K562 (cell line): ENCODE measurements at regions not wholly inside any gene's neighbourhood (a gene's known extent, or its start where the extent isn't known, plus 50 kb on each side); places are given as distances from the start of the nearest gene placed in this dataset.

ENCODE experiments used
- ATAC-seq: fragments of 200-7000 bp; cut with Tn5 transposase; 3 replicates; pipeline ENCODE4 v1.9.1; 2020; ENCODE audit warnings: moderate library complexity
- BruUV-seq: library from RNA; stranded (reverse); fragments of 400-500 nt; replicated peaks from 2 replicates; lab custom pipeline; 2021; lab: Mats Ljungman, UMichigan
- CTCF ChIA-PET: fragments of 300-600 bp; formaldehyde crosslinking; extraction: SDS; loops from one replicate; lab custom pipeline; 2021; ENCODE audit warnings: low intra/inter-chr PET ratio; lab: Yijun Ruan, JAX
- POLR2A ChIA-PET: fragments of 300-600, 350-650 bp; sonication (Branson Sonifier 250); formaldehyde crosslinking; extraction: SDS; loops from one replicate; lab custom pipeline; 2021; ENCODE audit warnings: antibody characterized with exemption, inconsistent platforms; lab: Yijun Ruan, JAX
- DNase-seq, 4 experiments: peaks; one replicate each; pipeline versions ENCODE4 v3.0.0 to v3.0.0-alpha.2; 2011 to 2018; ENCODE audit warnings: low spot score in 3 of 4, mixed read lengths in 3 of 4; ENCODE audit errors: extremely low read depth in 1 of 4
- FAIRE-seq: peaks from 2 replicates; lab custom pipeline; 2011; peaks lifted over from hg19 to GRCh38; lab: Jason Lieb, UNC
- H2AFZ ChIP-seq: 2 replicates; pipeline ENCODE4 v1.6.0; 2011; ENCODE audit warnings: low read depth, low read length, control low read depth, inconsistent platforms
- H3K27ac ChIP-seq: fragments of 200-600 bp; 3 replicates; pipeline ENCODE4 v1.8.0; 2011; ENCODE audit warnings: low read depth, mild to moderate bottlenecking, control low read depth, inconsistent platforms, low read length, moderate library complexity, mixed read lengths; ENCODE audit errors: extremely low read depth
- H3K27me3 ChIP-seq, 2 experiments: fragments of 300-600 bp in 1 of 2; 2 replicates in 1 of 2; 3 replicates in 1 of 2; pipeline versions ENCODE4 v1.6.0 to v1.8.0; 2011; ENCODE audit warnings: inconsistent platforms in 2 of 2, low read length in 2 of 2, mild to moderate bottlenecking in 1 of 2, mixed read lengths in 1 of 2, moderate library complexity in 1 of 2; ENCODE audit not compliant: control insufficient read depth in 2 of 2, insufficient read depth in 2 of 2
- H3K36me3 ChIP-seq: fragments of 300-600 bp; 3 replicates; pipeline ENCODE4 v1.8.0; 2011; ENCODE audit warnings: mild to moderate bottlenecking, low read length, inconsistent platforms; ENCODE audit not compliant: control insufficient read depth, insufficient read depth
- H3K4me1 ChIP-seq, 2 experiments: fragments of 200-600 bp in 1 of 2; replicated peaks in 1 of 2; 2 replicates in 1 of 2; 3 replicates in 1 of 2; pipeline versions ENCODE4 v1.5.1 to v1.8.0; 2011; ENCODE audit warnings: inconsistent platforms in 2 of 2, low read length in 2 of 2, mild to moderate bottlenecking in 1 of 2, mixed read lengths in 1 of 2, moderate library complexity in 1 of 2; ENCODE audit not compliant: control insufficient read depth in 2 of 2, insufficient read depth in 2 of 2
- H3K4me2 ChIP-seq: 2 replicates; pipeline ENCODE4 v1.6.1; 2011; ENCODE audit warnings: low read length, control low read depth, inconsistent platforms, mixed read lengths; ENCODE audit not compliant: insufficient read depth
- H3K4me3 ChIP-seq: fragments of 200-600 bp; sonication (generic), shearing (Covaris generic); 2 replicates; pipeline ENCODE4 v1.5.1; 2016; ENCODE audit warnings: control low read depth, inconsistent platforms
- H3K79me2 ChIP-seq: fragments of 200-600 bp; 3 replicates; pipeline ENCODE4 v1.8.0; 2011; ENCODE audit warnings: low read length, inconsistent platforms; ENCODE audit not compliant: control insufficient read depth, insufficient read depth
- H3K9ac ChIP-seq, 2 experiments: 2 replicates each; pipeline versions ENCODE4 v1.6.0 to v1.6.1; 2011; ENCODE audit warnings: low read depth in 2 of 2, low read length in 2 of 2, control low read depth in 1 of 2, inconsistent platforms in 1 of 2, mild to moderate bottlenecking in 1 of 2, mixed read lengths in 1 of 2; ENCODE audit not compliant: insufficient read depth in 1 of 2
- H3K9me1 ChIP-seq: one replicate; pipeline ENCODE4 v1.6.0; 2011; ENCODE audit warnings: inconsistent platforms, mild to moderate bottlenecking, low read length, moderate library complexity; ENCODE audit not compliant: control insufficient read depth, insufficient read depth
- H3K9me3 ChIP-seq: replicated peaks from 2 replicates; pipeline ENCODE4 v1.5.1; 2011; ENCODE audit warnings: low read depth, low read length, inconsistent platforms; ENCODE audit not compliant: control insufficient read depth, insufficient read depth
- H4K20me1 ChIP-seq: replicated peaks from 2 replicates; pipeline ENCODE4 v1.6.1; 2011; ENCODE audit warnings: low read length, inconsistent platforms, mixed read lengths; ENCODE audit not compliant: control insufficient read depth, insufficient read depth
- E2F8 ChIP-seq: fragments of 450-650 bp; IDR thresholded peaks from 2 replicates; pipeline ENCODE4 v1.7.1; 2018; ENCODE audit warnings: mild to moderate bottlenecking, low read depth; ENCODE audit not compliant: partially characterized antibody
- HNRNPK ChIP-seq: fragments of 200-400 bp; formaldehyde crosslinking; IDR thresholded peaks from one replicate; pipeline ENCODE4 v1.6.1; 2018; ENCODE audit warnings: mild to moderate bottlenecking, low read depth, low read length; ENCODE audit not compliant: poor library complexity, severe bottlenecking
- MEIS2 ChIP-seq: fragments of 450-650 bp; IDR thresholded peaks from 2 replicates; pipeline ENCODE4 v1.6.1; 2014; ENCODE audit warnings: mild to moderate bottlenecking; ENCODE audit not compliant: partially characterized antibody
- RUNX1 ChIP-seq: sonication (generic); IDR thresholded peaks from 2 replicates; pipeline ENCODE4 v1.6.1; 2016; ENCODE audit warnings: antibody characterized with exemption, low read depth
- SIRT6 ChIP-seq: IDR thresholded peaks from one replicate; pipeline ENCODE4 v1.6.1; 2012; ENCODE audit warnings: low read depth, mild to moderate bottlenecking, control low read depth, inconsistent platforms, low read length, moderate library complexity
- ZBED1 ChIP-seq: IDR thresholded peaks from 2 replicates; pipeline ENCODE4 v1.6.1; 2014
- ZBTB40 ChIP-seq, 2 experiments: fragments of 450-650 bp in 1 of 2; sonication (generic) in 1 of 2; formaldehyde crosslinking in 1 of 2; IDR thresholded peaks; 2 replicates each; pipeline versions ENCODE4 v1.7.1 to v1.9.0; 2016 to 2022; ENCODE audit warnings: inconsistent platforms in 1 of 2, mild to moderate bottlenecking in 1 of 2, missing genetic modification reagents in 1 of 2
- ZNF253 ChIP-seq: fragments of 250-450 bp; sonication (Bioruptor Pico); conservative IDR thresholded peaks from 2 replicates; pipeline ENCODE4 v1.6.1; 2021; ENCODE audit warnings: mild to moderate bottlenecking
- ZNF830 ChIP-seq: fragments of 250-450 bp; sonication (Bioruptor Pico); IDR thresholded peaks from 2 replicates; pipeline ENCODE4 v1.5.0; 2021; ENCODE audit warnings: mild to moderate bottlenecking
- WGBS: fragments of 100-300 bp; shearing (Covaris generic); methylation state at CpG from one replicate; pipeline ENCODE4 v1.1.6; 2016; ENCODE audit warnings: low coverage, mixed read lengths; ENCODE audit not compliant: insufficient coverage; ENCODE audit errors: missing lambda C conversion rate; 5-methylcytosine and 5-hydroxymethylcytosine counted together
- in situ Hi-C: fragments of 300-500 bp; cut with MboI; formaldehyde crosslinking; loops from 4 replicates; pipeline ENCODE4 v1.15.0; 2018; ENCODE audit warnings: inconsistent platforms, mixed read lengths
- intact Hi-C: fragments of 100-400 bp; cut with micrococcal nuclease; formaldehyde crosslinking; loops from 2 replicates; pipeline ENCODE4 v1.14.2; 2022

DNA sequence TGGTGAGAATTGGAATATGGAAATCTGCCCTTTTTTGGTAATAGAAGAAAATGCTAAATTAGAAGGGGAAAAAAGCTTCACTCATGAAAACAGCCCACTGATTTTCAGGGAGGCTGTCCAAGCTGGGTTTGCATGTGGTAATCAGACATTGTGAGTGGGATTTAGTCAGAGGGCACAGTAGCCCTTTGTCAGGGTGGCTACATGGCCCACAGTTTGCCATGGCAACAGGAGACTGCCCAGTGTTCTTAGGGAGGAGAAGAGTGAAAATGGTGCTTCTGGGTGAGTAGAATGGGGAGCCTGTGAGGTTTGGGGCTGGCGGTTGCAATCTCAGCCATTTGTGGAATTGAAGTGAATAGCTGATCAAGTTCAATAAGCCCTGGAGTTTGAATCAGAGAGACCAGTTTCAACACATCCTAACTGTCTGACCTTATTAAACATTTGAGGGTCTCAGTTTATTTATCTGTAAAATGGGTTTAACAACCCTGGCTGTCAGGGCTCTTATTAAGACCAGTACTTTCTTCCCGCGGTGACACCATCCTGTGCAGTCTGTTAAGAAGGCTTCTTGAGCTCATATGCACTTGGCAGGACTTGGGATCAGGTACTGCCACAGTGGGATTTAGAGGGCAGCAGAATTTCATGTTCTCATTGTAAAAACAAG is 107.6 kb upstream of the TNC start (continued):
- TF ChIP-seq E2F8 (no peak), HNRNPK (no peak), ZBED1 (no peak), SIRT6 (no peak), MEIS2 (no peak)

DNA sequence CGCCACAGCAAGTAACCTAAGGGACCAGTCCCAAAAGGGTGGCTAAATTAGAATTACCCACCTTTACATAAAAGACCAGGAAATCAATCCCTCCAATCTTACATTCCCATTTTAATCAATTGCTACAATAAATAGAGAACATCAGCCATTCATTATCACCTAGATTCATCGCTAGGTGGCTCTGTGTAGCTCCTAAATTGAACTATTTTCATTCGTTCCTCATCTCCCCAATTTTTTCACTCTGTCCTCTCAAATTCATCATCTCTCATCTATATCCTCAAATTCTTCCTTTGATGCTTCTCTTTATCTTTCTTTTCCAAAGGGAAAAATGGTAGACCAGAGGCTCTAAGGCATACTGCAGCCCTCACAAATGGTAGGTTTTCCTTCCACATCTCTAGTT is 108.2 kb upstream of the TNC start:
- Histone ChIP-seq H3K9me1 (no peaks in the 10 kb centered on the region), H3K4me2 (no peak overlapping the region), H3K4me3 (no peak overlapping the region), H3K9me3 (no peaks in the 10 kb centered on the region), H3K27ac (no peak overlapping the region), H3K4me1 (no peaks in the 10 kb centered on the region), H2AFZ (no peak overlapping the region), H3K36me3 (no peaks in the 10 kb centered on the region), H4K20me1 (no peaks in the 10 kb centered on the region), H3K9ac (no peak overlapping the region), H3K79me2 (no peaks in the 10 kb centered on the region), H3K27me3 (no peaks in the 10 kb centered on the region)
- FAIRE-seq (no peak), ATAC-seq (no peak), DNase-seq (no peak)
- WGBS, result 0% methylated on average over 3 of the region's 3 CpGs
- intact Hi-C loops (no loop called here), in situ Hi-C loops (no loop called here)
- no TSS peak for BruUV-seq
- ChIA-PET POLR2A (no interaction called here), CTCF (no interaction called here)
- TF ChIP-seq ZNF830 (CRISPR knock-in tag) (no peak), RUNX1 (no peak), ZBTB40 (IDR thresholded peaks at IDR 0.05) (no peak), ZBTB40 (CRISPR knock-in tag; IDR thresholded peaks at IDR 0.05) (no peak), ZNF253 (CRISPR knock-in tag) (no peak), MEIS2 (no peak)
